Pancreas (tissue), 10 donors: ENCODE measurements at regions not wholly inside any gene's neighbourhood (a gene's known extent, or its start where the extent isn't known, plus 50 kb on each side); places are given as distances from the start of the nearest gene placed in this dataset.

Source experiments
- ATAC-seq, 4 donors: fragments of 200-7000 bp; cut with Tn5 transposase; one replicate each; pipeline versions ENCODE4 v1.8.0 to v1.9.1; 2020; ENCODE audit warnings: mild to moderate bottlenecking in 4 of 4, moderate library complexity in 4 of 4
- DNase-seq, 6 donors: peaks; one replicate each; pipeline ENCODE4 v3.0.0-alpha.2; 2020
- FAIRE-seq: peaks from 2 replicates; lab custom pipeline; 2012; peaks lifted over from hg19 to GRCh38; lab: Jason Lieb, UNC
- H3K27ac ChIP-seq, 4 donors: fragments of 200-600 bp; sonication (generic); 1 replicate in 3 of 4; 2 replicates in 1 of 4; pipeline versions ENCODE4 v1.5.0 to v1.8.0; 2020
- H3K27me3 ChIP-seq, 4 donors: fragments of 200-600 bp; one replicate each; pipeline ENCODE4 v1.8.0; 2021
- H3K36me3 ChIP-seq, 3 donors: fragments of 200-600 bp; sonication (generic) in 1 of 3; one replicate each; pipeline versions ENCODE4 v1.5.0 to v1.8.0; 2020 to 2021
- H3K4me1 ChIP-seq, 3 donors: fragments of 200-600 bp; one replicate each; pipeline ENCODE4 v1.8.0; 2021
- H3K4me3 ChIP-seq, 4 donors: fragments of 200-600 bp; sonication (generic) in 2 of 4; one replicate each; pipeline versions ENCODE4 v1.5.0 to v1.8.0; 2020 to 2021
- H3K9me3 ChIP-seq, 4 donors: fragments of 200-600 bp; one replicate each; pipeline ENCODE4 v1.8.0; 2021
- WGBS, 2 donors: extraction: QIAGEN DNeasy Blood & Tissue Kit; methylation state at CpG; one replicate each; pipeline ENCODE4 v1.1.7; 2013; 5-methylcytosine and 5-hydroxymethylcytosine counted together
- intact Hi-C, 3 donors: fragments of 100-400 bp; cut with DNase I; formaldehyde crosslinking; loops; one replicate each; pipeline versions ENCODE4 v1.11.1 to v1.14.2; 2022
- TF ChIP-seq, protein P1 (sequence below), 4 donors: fragments of 200-600 bp; sonication (generic) in 3 of 4; IDR thresholded peaks; one replicate each; pipeline versions ENCODE4 v1.5.0 to v1.8.0; 2021; ENCODE audit warnings: antibody characterized with exemption in 4 of 4
- donor health status: healthy with polysubstance abuse.
- donor health status: DM: no; HTN: no; CAD: no; lungs with moderate emphysema.
- donor health status: DM: no; HTN: no; CAD: no.
- donor health status: control.
- donor health status: control.
- donor health status: Bipolar disorder and iron deficiency.
- donor health status: DM: yes; HTN: yes; CAD: no.
- donor health status: DM: no; HTN: no; CAD: no.
- donor health status: DM: no; HTN: no; CAD: no.
- donor health status: DM: yes; HTN: yes; CAD: no.

DNA sequence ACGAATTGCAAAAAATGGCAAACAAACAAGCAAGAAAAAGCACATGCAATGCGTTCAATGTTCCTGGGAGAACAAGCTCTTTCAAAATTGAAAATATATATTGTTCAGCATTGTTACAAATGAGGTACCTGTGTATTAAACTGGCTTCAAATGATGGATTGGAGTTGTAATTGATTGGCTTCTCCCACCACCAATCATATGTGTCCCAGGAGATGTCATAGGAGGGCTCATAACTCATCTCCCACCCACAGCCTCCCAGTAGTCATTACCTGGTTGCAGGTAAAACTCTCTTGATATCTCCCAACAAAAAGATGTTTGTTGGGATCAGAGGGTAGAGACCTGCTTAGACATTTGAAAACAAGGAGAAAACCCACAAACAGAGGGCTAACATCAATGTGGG is 302.9 kb downstream of the BAMBI start:
- FAIRE-seq (no peak), DNase-seq (no peak), ATAC-seq (no peak)
- intact Hi-C loops = no loop called here
- TF ChIP-seq, protein P1, sequence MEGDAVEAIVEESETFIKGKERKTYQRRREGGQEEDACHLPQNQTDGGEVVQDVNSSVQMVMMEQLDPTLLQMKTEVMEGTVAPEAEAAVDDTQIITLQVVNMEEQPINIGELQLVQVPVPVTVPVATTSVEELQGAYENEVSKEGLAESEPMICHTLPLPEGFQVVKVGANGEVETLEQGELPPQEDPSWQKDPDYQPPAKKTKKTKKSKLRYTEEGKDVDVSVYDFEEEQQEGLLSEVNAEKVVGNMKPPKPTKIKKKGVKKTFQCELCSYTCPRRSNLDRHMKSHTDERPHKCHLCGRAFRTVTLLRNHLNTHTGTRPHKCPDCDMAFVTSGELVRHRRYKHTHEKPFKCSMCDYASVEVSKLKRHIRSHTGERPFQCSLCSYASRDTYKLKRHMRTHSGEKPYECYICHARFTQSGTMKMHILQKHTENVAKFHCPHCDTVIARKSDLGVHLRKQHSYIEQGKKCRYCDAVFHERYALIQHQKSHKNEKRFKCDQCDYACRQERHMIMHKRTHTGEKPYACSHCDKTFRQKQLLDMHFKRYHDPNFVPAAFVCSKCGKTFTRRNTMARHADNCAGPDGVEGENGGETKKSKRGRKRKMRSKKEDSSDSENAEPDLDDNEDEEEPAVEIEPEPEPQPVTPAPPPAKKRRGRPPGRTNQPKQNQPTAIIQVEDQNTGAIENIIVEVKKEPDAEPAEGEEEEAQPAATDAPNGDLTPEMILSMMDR (IDR thresholded peaks at IDR 0.05) = no peak
- Histone ChIP-seq H3K36me3 (no peaks in the 10 kb centered on the region), H3K9me3 (no peaks in the 10 kb centered on the region), H3K27me3 (no peaks in the 10 kb centered on the region), H3K27ac (no peak overlapping the region), H3K4me3 (no peak overlapping the region), H3K4me1 (peaks cover 0 to 4% (median 3%) of the 10 kb centered on the region in 3 donors)
- WGBS, 2 donors = 71 to 75% methylated on average over 2 of the region's 2 CpGs

DNA sequence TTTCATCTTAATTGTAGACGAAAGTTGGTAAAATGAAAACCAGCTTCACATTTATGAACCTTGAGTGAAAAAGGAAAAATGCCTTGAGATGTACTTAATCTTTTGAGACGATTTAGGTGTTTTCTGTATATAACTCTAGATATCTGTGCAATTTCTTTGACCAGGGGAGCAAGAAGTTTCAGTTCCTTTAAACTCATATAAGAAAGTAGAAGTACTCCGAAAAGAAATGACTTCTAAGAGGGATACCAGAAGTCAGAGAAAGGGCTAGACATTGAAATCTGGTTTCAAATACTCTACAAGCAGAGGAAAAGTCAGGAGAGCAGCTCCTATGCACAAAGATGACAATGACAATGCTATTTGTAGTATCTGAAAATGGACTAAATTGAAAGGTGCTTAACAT is 303.7 kb downstream of the BAMBI start:
- intact Hi-C loops = no loop called here
- Histone ChIP-seq H3K27me3 (no peaks in the 10 kb centered on the region), H3K9me3 (no peaks in the 10 kb centered on the region), H3K4me3 (no peak overlapping the region), H3K4me1 (peaks cover 0 to 4% (median 3%) of the 10 kb centered on the region in 3 donors), H3K27ac (no peak overlapping the region), H3K36me3 (no peaks in the 10 kb centered on the region)
- TF ChIP-seq, protein P1 (IDR thresholded peaks at IDR 0.05) = no peak
- 72 to 80% methylated on average over 3 of the region's 3 CpGs for WGBS, 2 donors
- FAIRE-seq (no peak), ATAC-seq (no peak), DNase-seq (no peak)

DNA sequence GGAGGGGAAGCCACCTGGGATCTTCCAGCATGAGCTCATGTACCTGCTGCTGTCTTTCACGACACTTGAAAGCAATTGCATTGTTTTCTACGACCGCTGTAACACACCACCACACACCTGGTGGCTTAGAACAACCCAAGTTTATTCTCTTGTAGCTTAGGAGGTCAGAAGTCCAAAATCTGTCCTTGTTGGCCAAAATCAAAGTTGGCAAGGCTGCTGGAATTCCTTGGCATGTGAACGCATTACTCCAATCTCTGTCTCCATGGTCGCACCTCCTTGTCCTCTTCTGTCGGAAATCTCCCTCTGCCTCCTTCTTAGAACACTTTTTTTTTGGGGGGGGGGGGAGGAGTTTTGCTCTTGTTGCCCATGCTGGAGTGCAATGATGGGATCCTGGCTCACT is 305.7 kb downstream of the BAMBI start:
- Histone ChIP-seq H3K27me3 (no peaks in the 10 kb centered on the region), H3K4me1 (peaks cover 0 to 4% (median 3%) of the 10 kb centered on the region in 3 donors), H3K4me3 (no peak overlapping the region), H3K27ac (no peak overlapping the region), H3K9me3 (no peaks in the 10 kb centered on the region), H3K36me3 (no peaks in the 10 kb centered on the region)
- TF ChIP-seq, protein P1 (IDR thresholded peaks at IDR 0.05) = no peak
- intact Hi-C loops = no loop called here
- FAIRE-seq (no peak), ATAC-seq (no peak), DNase-seq (no peak)
- whole genome bisulfite sequencing, 2 donors = 35 to 39% methylated on average over 6 of the region's 6 CpGs

DNA sequence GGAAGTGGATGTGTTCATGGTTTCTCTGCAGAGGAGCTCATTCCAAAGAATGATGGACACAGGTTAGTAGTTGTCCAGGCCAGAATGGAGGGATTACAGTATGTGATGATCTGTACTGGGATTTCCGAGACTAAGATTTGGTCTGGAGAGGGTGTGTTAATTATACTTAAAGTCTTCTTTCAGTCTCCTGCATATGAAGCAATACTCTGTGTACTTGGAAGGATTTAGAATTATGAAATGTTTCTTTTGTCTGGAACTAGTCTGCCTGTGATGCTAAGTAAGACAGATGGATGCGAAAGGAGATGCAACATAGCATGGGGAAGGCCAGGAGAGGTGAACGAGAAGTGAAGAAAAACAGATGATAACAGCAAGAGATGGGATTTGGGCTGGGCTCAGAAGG is 305.1 kb upstream of the LYZL1 start:
- DNase-seq = no peak
- TF ChIP-seq, protein P1 (IDR thresholded peaks at IDR 0.05) = no peak
- no peak for FAIRE-seq
- H3K27me3 ChIP-seq = no peaks in the 10 kb centered on the region
- intact Hi-C loops = no loop called here
- peak overlapping the region in 1 of 4 donors; percentile 48 for H3K27ac ChIP-seq
- peak in 1 of 4 donors; percentile 17 for ATAC-seq
- no peaks in the 10 kb centered on the region for H3K36me3 ChIP-seq
- peaks cover 0 to 4% (median 3%) of the 10 kb centered on the region in 3 donors for H3K4me1 ChIP-seq
- H3K9me3 ChIP-seq = no peaks in the 10 kb centered on the region
- H3K4me3 ChIP-seq = no peak overlapping the region
- WGBS, 2 donors = 57 to 64% methylated on average over 3 of the region's 3 CpGs

DNA sequence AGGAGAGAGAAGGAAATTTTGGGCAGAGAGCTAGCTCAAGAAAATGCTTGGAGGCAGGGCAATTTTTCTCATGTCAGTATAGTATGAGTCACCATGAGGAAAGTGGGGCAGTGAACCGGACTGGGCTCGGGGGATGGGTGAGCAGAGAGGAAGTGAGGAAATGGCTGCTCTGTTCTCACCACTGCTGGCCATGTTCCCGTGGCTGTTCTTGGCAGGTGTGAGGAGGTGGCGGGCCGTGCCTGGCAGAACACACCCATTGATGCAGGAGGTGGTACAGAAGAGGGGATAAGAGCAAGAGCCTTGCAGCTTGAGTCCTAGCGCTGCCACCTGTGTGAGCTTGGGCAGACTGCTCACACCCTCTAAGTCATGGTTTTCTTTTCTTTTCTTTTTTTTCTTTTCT is 304.4 kb upstream of the LYZL1 start:
- Histone ChIP-seq H3K4me1 (peaks cover 0 to 4% (median 3%) of the 10 kb centered on the region in 3 donors), H3K4me3 (no peak overlapping the region), H3K27ac (peak overlapping the region in 2 of 4 donors; percentile 31 to 48), H3K36me3 (no peaks in the 10 kb centered on the region), H3K27me3 (no peaks in the 10 kb centered on the region), H3K9me3 (no peaks in the 10 kb centered on the region)
- intact Hi-C loops = no loop called here
- FAIRE-seq (no peak), DNase-seq (peak; percentile 82 to 95 (median 92)), ATAC-seq (peak; percentile 99 to 100 (median 100))
- WGBS, 2 donors = 11 to 16% methylated on average over 6 of the region's 6 CpGs
- TF ChIP-seq, protein P1 (IDR thresholded peaks at IDR 0.05) = no peak
